Breast epithelium (tissue), 3 donors: ENCODE measurements at regions not wholly inside any gene's neighbourhood (a gene's known extent, or its start where the extent isn't known, plus 50 kb on each side); places are given as distances from the start of the nearest gene placed in this dataset.

Experiments used
- POLR2A ChIP-seq: fragments of 450-650 bp; IDR thresholded peaks from one replicate; pipeline ENCODE4 v1.6.1; 2016; ENCODE audit warnings: antibody characterized with exemption, mild to moderate bottlenecking, moderate library complexity
- POLR2AphosphoS5 ChIP-seq, 3 donors: sonication (generic); formaldehyde crosslinking; IDR thresholded peaks; one replicate each; pipeline ENCODE4 v1.6.1; 2017; ENCODE audit warnings: antibody characterized with exemption in 3 of 3
- TF ChIP-seq, protein P1 (sequence below), 3 donors: fragments of 450-650 bp; IDR thresholded peaks; one replicate each; pipeline ENCODE4 v1.5.1; 2016 to 2017; ENCODE audit warnings: antibody characterized with exemption in 3 of 3, mild to moderate bottlenecking in 3 of 3, moderate library complexity in 3 of 3

DNA sequence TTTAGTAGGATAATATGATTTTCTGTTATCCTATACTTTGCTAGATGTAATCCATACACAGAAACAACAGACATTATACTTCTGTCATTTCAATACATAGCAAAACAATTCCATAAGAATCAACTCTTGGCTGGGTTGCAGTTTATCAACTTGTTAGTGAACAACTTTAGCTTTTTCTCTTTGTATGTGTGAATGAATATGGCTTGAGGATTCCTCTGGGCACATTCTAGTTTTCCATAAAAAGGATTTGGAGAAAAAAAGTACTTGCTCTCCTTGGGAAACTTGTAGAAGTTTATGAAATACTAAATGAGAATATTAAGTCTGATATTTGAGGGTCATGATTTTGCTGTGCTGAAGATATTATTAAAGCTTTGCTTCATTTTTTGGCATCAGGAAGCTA, 210.7 kb upstream of the GIMD1 start:
- TF ChIP-seq POLR2AphosphoS5 (IDR thresholded peaks at IDR 0.05) (no peak), POLR2A (no peak)
- TF ChIP-seq, protein P1, sequence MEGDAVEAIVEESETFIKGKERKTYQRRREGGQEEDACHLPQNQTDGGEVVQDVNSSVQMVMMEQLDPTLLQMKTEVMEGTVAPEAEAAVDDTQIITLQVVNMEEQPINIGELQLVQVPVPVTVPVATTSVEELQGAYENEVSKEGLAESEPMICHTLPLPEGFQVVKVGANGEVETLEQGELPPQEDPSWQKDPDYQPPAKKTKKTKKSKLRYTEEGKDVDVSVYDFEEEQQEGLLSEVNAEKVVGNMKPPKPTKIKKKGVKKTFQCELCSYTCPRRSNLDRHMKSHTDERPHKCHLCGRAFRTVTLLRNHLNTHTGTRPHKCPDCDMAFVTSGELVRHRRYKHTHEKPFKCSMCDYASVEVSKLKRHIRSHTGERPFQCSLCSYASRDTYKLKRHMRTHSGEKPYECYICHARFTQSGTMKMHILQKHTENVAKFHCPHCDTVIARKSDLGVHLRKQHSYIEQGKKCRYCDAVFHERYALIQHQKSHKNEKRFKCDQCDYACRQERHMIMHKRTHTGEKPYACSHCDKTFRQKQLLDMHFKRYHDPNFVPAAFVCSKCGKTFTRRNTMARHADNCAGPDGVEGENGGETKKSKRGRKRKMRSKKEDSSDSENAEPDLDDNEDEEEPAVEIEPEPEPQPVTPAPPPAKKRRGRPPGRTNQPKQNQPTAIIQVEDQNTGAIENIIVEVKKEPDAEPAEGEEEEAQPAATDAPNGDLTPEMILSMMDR (IDR thresholded peaks at IDR 0.05) = no peak
